Forelimb muscle (tissue), 1 donor: ENCODE measurements at regions not wholly inside any gene's neighbourhood (a gene's known extent, or its start where the extent isn't known, plus 50 kb on each side); places are given as distances from the start of the nearest gene placed in this dataset.
A peak's percentile ranks its signal among the peaks of the same experiment; 100 is the strongest.

Experiments
- DNase-seq: peaks from one replicate; pipeline ENCODE4 v3.0.0-alpha.2; 2013; ENCODE audit warnings: low read depth

- no peak for DNase-seq
Measured at GRCh38 chr1:221200464-221200863, 321.2 kb downstream of the HLX start.

- DNase-seq: no peak
Measured at GRCh38 chr1:221201773-221202172, 322.5 kb downstream of the HLX start.

- DNase-seq: peak; percentile 60
Measured at GRCh38 chr1:221203224-221204054, 324.2 kb downstream of the HLX start.

- DNase-seq: no peak
Measured at GRCh38 chr1:221204055-221204833, 325.0 kb downstream of the HLX start.

GRCh38 chr1:221206076-221206475, 326.8 kb downstream of the HLX start:
- DNase-seq: no peak

- no peak for DNase-seq
Measured at GRCh38 chr1:221212926-221213325, 333.7 kb downstream of the HLX start.

GRCh38 chr1:221217029-221217428, 337.8 kb downstream of the HLX start:
- DNase-seq: peak; percentile 49

GRCh38 chr1:221223281-221223680, 344.0 kb downstream of the HLX start:
- no peak for DNase-seq

- no peak for DNase-seq
Measured at GRCh38 chr1:221227460-221227859, 348.2 kb downstream of the HLX start.

GRCh38 chr1:221227872-221228337, 348.7 kb downstream of the HLX start:
- DNase-seq: no peak

GRCh38 chr1:221228594-221228993, 349.4 kb downstream of the HLX start:
- DNase-seq: no peak

- no peak for DNase-seq
Measured at GRCh38 chr1:221230605-221231004, 351.4 kb downstream of the HLX start.

- DNase-seq: no peak
Measured at GRCh38 chr1:221234791-221235190, 355.5 kb downstream of the HLX start.

GRCh38 chr1:221237587-221237986, 358.3 kb downstream of the HLX start:
- DNase-seq: no peak

- no peak for DNase-seq
Measured at GRCh38 chr1:221239181-221239580, 359.9 kb downstream of the HLX start.

GRCh38 chr1:221239792-221240191, 360.5 kb downstream of the HLX start:
- no peak for DNase-seq

- DNase-seq: no peak
Measured at GRCh38 chr1:221240690-221241089, 361.4 kb downstream of the HLX start.

GRCh38 chr1:221241157-221241556, 361.9 kb downstream of the HLX start:
- no peak for DNase-seq

- DNase-seq: no peak
Measured at GRCh38 chr1:221241592-221241991, 362.3 kb downstream of the HLX start.

GRCh38 chr1:221246067-221246466, 366.8 kb downstream of the HLX start:
- no peak for DNase-seq

GRCh38 chr1:221246628-221247415, 367.6 kb downstream of the HLX start:
- no peak for DNase-seq

- DNase-seq: no peak
Measured at GRCh38 chr1:221251580-221251979, 372.3 kb downstream of the HLX start.
